DMS53 (cell line): ENCODE measurements at regions not wholly inside any gene's neighbourhood (a gene's known extent, or its start where the extent isn't known, plus 50 kb on each side); places are given as distances from the start of the nearest gene placed in this dataset.
A peak's percentile ranks its signal among the peaks of the same experiment; 100 is the strongest.
"Not testable (repeated sequence)": the region's sequence is repeated elsewhere in the genome, so short reads cannot be mapped to it uniquely, and the experiment has no call there.

Experiments
- DNase-seq: peaks from one replicate; lab custom pipeline; 2025; lab: John Stamatoyannopoulos, UW

- peak; percentile 49 for DNase-seq
These were observed 88.7 kb upstream of the ZWINT start for GRCh38 chr10:56449770-56450169.

GRCh38 chr10:56447613-56448012 is 86.6 kb upstream of the ZWINT start:
- DNase-seq, result not testable (repeated sequence)

GRCh38 chr10:56441337-56441736 is 80.3 kb upstream of the ZWINT start:
- DNase-seq, result not testable (repeated sequence)
